RWPE2 (cell line): ENCODE measurements at regions not wholly inside any gene's neighbourhood (a gene's known extent, or its start where the extent isn't known, plus 50 kb on each side); places are given as distances from the start of the nearest gene placed in this dataset.
A peak's percentile ranks its signal among the peaks of the same experiment; 100 is the strongest.

Experiments used
- ATAC-seq: fragments of 200-7000 bp; cut with Tn5 transposase; 3 replicates; pipeline ENCODE4 v1.9.1; 2021; ENCODE audit warnings: low read depth
- DNase-seq: peaks from one replicate; pipeline ENCODE4 v3.0.0-alpha.2; 2020; ENCODE audit warnings: low spot score
- H3K27ac ChIP-seq: fragments of 450-650 bp; 2 replicates; pipeline ENCODE4 v1.5.1; 2017; ENCODE audit warnings: mild to moderate bottlenecking; ENCODE audit not compliant: poor library complexity, severe bottlenecking
- H3K27me3 ChIP-seq: fragments of 250-450 bp; sonication (Bioruptor Pico); 2 replicates; pipeline ENCODE4 v1.5.1; 2021; ENCODE audit warnings: mild to moderate bottlenecking, moderate library complexity; ENCODE audit not compliant: insufficient read depth, poor library complexity, severe bottlenecking
- H3K36me3 ChIP-seq: fragments of 250-450 bp; sonication (Bioruptor Pico); 2 replicates; pipeline ENCODE4 v1.5.1; 2020; ENCODE audit warnings: low read depth, mild to moderate bottlenecking, moderate library complexity
- H3K4me1 ChIP-seq: fragments of 250-450 bp; sonication (Bioruptor Pico); 2 replicates; pipeline ENCODE4 v1.5.1; 2021; ENCODE audit warnings: mild to moderate bottlenecking, moderate library complexity; ENCODE audit not compliant: insufficient read depth, poor library complexity, severe bottlenecking
- H3K4me3 ChIP-seq: fragments of 250-450 bp; sonication (Bioruptor Pico); 2 replicates; pipeline ENCODE4 v1.5.1; 2021; ENCODE audit warnings: mild to moderate bottlenecking, moderate library complexity; ENCODE audit not compliant: severe bottlenecking
- H3K9me3 ChIP-seq: fragments of 250-450 bp; sonication (Bioruptor Pico); 2 replicates; pipeline ENCODE4 v1.5.1; 2021; ENCODE audit warnings: mild to moderate bottlenecking, moderate library complexity; ENCODE audit not compliant: severe bottlenecking
- TF ChIP-seq, protein P1 (sequence below): fragments of 450-650 bp; IDR thresholded peaks from one replicate; pipeline ENCODE4 v1.5.1; 2017; ENCODE audit warnings: mild to moderate bottlenecking, moderate library complexity; ENCODE audit not compliant: poor library complexity, severe bottlenecking

DNA sequence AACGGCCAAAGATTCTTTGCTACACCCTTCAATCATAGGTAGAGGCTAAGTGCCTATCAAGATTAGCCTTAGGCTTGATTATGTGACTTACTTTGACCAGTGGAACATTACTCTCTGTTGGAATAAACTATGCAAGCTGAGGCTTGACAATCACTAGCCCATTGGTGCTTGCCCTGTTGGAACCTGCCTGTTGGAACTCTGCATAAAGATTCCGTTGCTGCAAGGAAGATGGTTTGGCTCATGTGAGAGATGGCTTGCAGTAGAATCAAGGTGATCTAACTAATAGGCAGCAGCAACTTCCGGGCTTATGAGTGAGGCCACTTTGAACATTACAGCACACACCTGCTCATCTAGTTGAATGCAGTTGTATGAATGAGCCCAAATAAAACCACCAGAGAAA is 227.7 kb upstream of the TSHZ2 start:
- Histone ChIP-seq H3K4me1 (no peaks in the 10 kb centered on the region), H3K36me3 (no peaks in the 10 kb centered on the region), H3K27me3 (peaks cover 47% of the 10 kb centered on the region), H3K9me3 (no peaks in the 10 kb centered on the region), H3K4me3 (no peak overlapping the region), H3K27ac (no peak overlapping the region)
- ATAC-seq = peak; percentile 32; the same call in 1 of the 3 replicates
- TF ChIP-seq, protein P1, sequence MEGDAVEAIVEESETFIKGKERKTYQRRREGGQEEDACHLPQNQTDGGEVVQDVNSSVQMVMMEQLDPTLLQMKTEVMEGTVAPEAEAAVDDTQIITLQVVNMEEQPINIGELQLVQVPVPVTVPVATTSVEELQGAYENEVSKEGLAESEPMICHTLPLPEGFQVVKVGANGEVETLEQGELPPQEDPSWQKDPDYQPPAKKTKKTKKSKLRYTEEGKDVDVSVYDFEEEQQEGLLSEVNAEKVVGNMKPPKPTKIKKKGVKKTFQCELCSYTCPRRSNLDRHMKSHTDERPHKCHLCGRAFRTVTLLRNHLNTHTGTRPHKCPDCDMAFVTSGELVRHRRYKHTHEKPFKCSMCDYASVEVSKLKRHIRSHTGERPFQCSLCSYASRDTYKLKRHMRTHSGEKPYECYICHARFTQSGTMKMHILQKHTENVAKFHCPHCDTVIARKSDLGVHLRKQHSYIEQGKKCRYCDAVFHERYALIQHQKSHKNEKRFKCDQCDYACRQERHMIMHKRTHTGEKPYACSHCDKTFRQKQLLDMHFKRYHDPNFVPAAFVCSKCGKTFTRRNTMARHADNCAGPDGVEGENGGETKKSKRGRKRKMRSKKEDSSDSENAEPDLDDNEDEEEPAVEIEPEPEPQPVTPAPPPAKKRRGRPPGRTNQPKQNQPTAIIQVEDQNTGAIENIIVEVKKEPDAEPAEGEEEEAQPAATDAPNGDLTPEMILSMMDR = no peak
- no peak for DNase-seq

DNA sequence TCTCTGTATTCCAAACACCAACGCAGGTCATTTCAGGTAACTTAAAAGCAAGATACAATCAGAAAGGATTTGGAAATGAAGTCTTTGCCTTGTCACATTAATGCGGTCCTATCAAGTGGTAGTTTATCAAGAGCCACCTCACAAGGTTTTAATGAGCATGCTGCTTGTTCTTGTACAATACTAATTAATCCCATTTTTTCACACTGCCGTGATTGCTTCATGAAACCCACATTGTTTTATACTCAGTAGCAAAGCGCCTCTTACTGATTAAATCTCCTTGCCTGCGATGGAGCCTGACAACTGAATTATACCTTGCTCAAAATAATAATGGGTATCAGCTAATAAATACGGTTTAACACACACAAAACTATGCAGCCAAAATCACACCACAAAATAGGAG is 234.1 kb upstream of the TSHZ2 start:
- Histone ChIP-seq H3K27me3 (peaks cover 86% of the 10 kb centered on the region), H3K4me3 (no peak overlapping the region), H3K36me3 (no peaks in the 10 kb centered on the region), H3K27ac (no peak overlapping the region), H3K9me3 (no peaks in the 10 kb centered on the region), H3K4me1 (no peaks in the 10 kb centered on the region)
- DNase-seq (no peak), ATAC-seq (no peak)
- TF ChIP-seq, protein P1 = no peak

DNA sequence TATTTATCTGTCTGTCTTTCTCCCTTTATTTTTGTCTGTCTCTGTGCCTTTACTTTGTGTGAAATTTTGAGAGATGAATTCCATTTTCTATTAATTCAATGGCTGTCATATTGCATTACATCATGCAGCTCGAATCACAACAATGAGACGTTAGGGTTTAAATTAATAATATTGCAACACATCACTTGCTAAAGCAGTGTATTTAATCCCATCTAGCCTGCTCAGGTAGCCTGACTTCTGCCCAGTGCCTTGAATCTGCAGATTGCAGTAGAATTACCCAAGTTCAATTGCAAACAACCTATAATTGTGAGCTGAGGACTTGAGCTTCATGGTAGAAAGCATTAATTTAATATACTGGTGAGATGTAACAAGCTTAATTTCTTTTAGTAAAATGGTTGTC is 235.7 kb upstream of the TSHZ2 start:
- ATAC-seq = no peak
- H3K9me3 ChIP-seq = no peaks in the 10 kb centered on the region
- TF ChIP-seq, protein P1 = no peak

DNA sequence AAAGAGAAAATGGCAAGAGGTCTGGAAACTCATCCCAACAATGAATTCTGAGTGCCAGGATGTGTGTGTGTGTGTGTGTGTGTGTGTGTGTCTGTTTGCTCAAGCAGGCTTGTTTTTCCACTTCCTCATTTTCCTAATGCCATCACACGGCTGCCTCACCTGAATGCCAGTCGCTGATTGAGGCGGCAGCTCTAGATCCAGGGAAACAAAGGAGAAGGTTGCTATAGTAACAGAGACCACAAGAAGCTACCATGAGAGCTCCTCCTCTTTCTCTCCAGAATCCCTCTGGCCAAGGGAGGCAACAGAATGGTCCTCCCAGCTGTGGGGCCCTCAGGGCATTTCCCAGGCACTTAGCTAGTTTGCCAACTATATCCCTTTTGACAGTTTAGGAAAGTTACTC is 241.1 kb upstream of the TSHZ2 start:
- no peak for DNase-seq
- ATAC-seq = no peak

More for the DNA sequence above, 235.7 kb upstream of the TSHZ2 start:
- H3K27me3 ChIP-seq = peaks cover 84% of the 10 kb centered on the region
- H3K36me3 ChIP-seq = no peaks in the 10 kb centered on the region
- no peak for DNase-seq
- no peak overlapping the region for H3K27ac ChIP-seq
- H3K4me3 ChIP-seq = no peak overlapping the region
- H3K4me1 ChIP-seq = no peaks in the 10 kb centered on the region

More for the DNA sequence above, 241.1 kb upstream of the TSHZ2 start:
- Histone ChIP-seq H3K4me1 (no peaks in the 10 kb centered on the region), H3K4me3 (no peak overlapping the region), H3K9me3 (peaks cover 6% of the 10 kb centered on the region), H3K27me3 (peaks cover 39% of the 10 kb centered on the region), H3K27ac (no peak overlapping the region), H3K36me3 (no peaks in the 10 kb centered on the region)
- TF ChIP-seq, protein P1 = no peak
